Smooth muscle cell (in vitro differentiated cells): ENCODE measurements at regions not wholly inside any gene's neighbourhood (a gene's known extent, or its start where the extent isn't known, plus 50 kb on each side); places are given as distances from the start of the nearest gene placed in this dataset.

Experiments used
- DNase-seq: peaks from one replicate; lab custom pipeline; 2025; ENCODE audit not compliant: unreplicated experiment; lab: John Stamatoyannopoulos, UW
- H2AFZ ChIP-seq: fragments of 200-600 bp; sonication (generic); 2 replicates; pipeline ENCODE4 v1.6.0; 2016; ENCODE audit warnings: antibody characterized with exemption, low read depth, mild to moderate bottlenecking
- H3F3A ChIP-seq: fragments of 200-600 bp; sonication (generic); 2 replicates; pipeline ENCODE4 v1.6.0; 2017; ENCODE audit warnings: antibody characterized with exemption, low read depth
- H3K27ac ChIP-seq: fragments of 200-600 bp; sonication (generic); 2 replicates; pipeline ENCODE4 v1.5.1; 2016; ENCODE audit warnings: low read depth, mild to moderate bottlenecking
- H3K27me3 ChIP-seq: fragments of 200-600 bp; sonication (generic); 2 replicates; pipeline ENCODE4 v1.6.1; 2016; ENCODE audit warnings: low read depth, mild to moderate bottlenecking
- H3K36me3 ChIP-seq: fragments of 200-600 bp; sonication (generic); 2 replicates; pipeline ENCODE4 v1.5.1; 2016; ENCODE audit warnings: low read depth
- H3K4me1 ChIP-seq: fragments of 200-600 bp; sonication (generic); 2 replicates; pipeline ENCODE4 v1.5.1; 2016; ENCODE audit warnings: low read depth
- H3K4me2 ChIP-seq: fragments of 200-600 bp; sonication (generic); 2 replicates; pipeline ENCODE4 v1.6.0; 2016; ENCODE audit warnings: mild to moderate bottlenecking
- H3K4me3 ChIP-seq: fragments of 200-600 bp; sonication (generic); 2 replicates; pipeline ENCODE4 v1.5.1; 2016; ENCODE audit warnings: mild to moderate bottlenecking
- H3K79me2 ChIP-seq: fragments of 200-600 bp; sonication (generic); 2 replicates; pipeline ENCODE4 v1.6.0; 2016; ENCODE audit warnings: low read depth, mild to moderate bottlenecking
- H3K9ac ChIP-seq: fragments of 200-600 bp; sonication (generic); 2 replicates; pipeline ENCODE4 v1.6.0; 2016; ENCODE audit warnings: low read depth
- H3K9me3 ChIP-seq: fragments of 200-600 bp; sonication (generic); replicated peaks from 2 replicates; pipeline ENCODE4 v1.5.1; 2016; ENCODE audit warnings: low read depth
- H4K20me1 ChIP-seq: fragments of 200-600 bp; sonication (generic); 2 replicates; pipeline ENCODE4 v1.6.0; 2016; ENCODE audit warnings: low read depth
- CTCF ChIP-seq: fragments of 200-600 bp; sonication (generic); IDR thresholded peaks from 2 replicates; pipeline ENCODE4 v1.5.1; 2017; ENCODE audit warnings: borderline replicate concordance, mild to moderate bottlenecking, antibody characterized with exemption; ENCODE audit not compliant: insufficient read depth, poor library complexity, severe bottlenecking
- WGBS: methylation state at CpG from one replicate; pipeline ENCODE4 v1.1.7; 2016; ENCODE audit warnings: low lambda C conversion rate; 5-methylcytosine and 5-hydroxymethylcytosine counted together

DNA sequence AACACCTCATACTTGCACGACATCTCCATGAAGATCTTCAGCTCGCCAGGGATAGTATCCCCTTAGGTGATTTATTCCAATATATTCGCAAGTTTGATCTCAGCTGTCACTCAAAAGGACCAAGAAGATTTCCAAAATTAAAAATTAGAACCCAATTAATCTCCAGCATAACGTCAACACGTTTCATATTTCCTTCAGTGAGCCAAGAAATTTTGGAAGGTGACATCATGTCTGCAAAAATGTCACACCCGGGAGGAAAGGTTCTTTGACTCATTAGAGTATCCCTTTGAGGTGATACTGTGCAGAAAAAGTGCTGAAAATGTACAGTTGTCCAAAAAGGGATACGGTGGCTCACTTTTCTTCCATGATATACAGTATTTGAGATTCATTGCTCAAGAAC is 569.6 kb downstream of the EFNB2 start:
- H3K4me2 ChIP-seq, result no peak overlapping the region
- no peak for TF ChIP-seq CTCF
- H3K4me1 ChIP-seq, result no peaks in the 10 kb centered on the region
- 83% methylated on average over 7 of the region's 7 CpGs for WGBS
- no peak for DNase-seq
- H3K36me3 ChIP-seq, result no peaks in the 10 kb centered on the region
- H3K9me3 ChIP-seq, result no peaks in the 10 kb centered on the region
- no peaks in the 10 kb centered on the region for H3K79me2 ChIP-seq
- H3F3A ChIP-seq, result no peaks in the 10 kb centered on the region
- no peaks in the 10 kb centered on the region for H4K20me1 ChIP-seq
- H2AFZ ChIP-seq, result no peak overlapping the region
- H3K9ac ChIP-seq, result no peak overlapping the region
- H3K27ac ChIP-seq, result no peak overlapping the region
- H3K27me3 ChIP-seq, result no peaks in the 10 kb centered on the region
- no peak overlapping the region for H3K4me3 ChIP-seq

DNA sequence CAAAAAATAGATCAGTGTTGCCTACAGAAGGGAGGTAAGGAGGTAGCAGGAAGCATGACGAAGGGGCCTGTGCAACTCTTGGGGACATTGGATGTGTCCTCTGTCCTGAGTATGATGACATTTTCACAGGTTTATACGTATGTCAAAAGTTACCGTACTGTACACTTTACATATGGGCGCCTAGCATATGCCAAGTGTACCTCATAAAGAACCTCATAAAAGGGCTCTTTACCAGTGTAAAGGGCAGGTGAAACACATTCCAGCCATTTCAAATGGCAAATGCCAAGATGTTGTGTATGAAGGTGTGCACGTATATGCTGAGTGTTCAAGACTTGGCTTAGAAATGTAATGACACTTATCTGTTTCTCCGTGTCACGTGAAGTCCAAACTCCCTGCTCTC is 573.4 kb downstream of the EFNB2 start:
- H4K20me1 ChIP-seq, result no peaks in the 10 kb centered on the region
- no peak for TF ChIP-seq CTCF
- no peak overlapping the region for H3K4me3 ChIP-seq
- no peak overlapping the region for H3K4me2 ChIP-seq
- no peaks in the 10 kb centered on the region for H3F3A ChIP-seq
- no peak overlapping the region for H2AFZ ChIP-seq
- H3K9me3 ChIP-seq, result no peaks in the 10 kb centered on the region
- H3K27me3 ChIP-seq, result no peaks in the 10 kb centered on the region
- 99% methylated on average over 7 of the region's 7 CpGs for WGBS
- H3K9ac ChIP-seq, result no peak overlapping the region
- DNase-seq, result no peak
- no peak overlapping the region for H3K27ac ChIP-seq
- H3K36me3 ChIP-seq, result no peaks in the 10 kb centered on the region
- H3K4me1 ChIP-seq, result no peaks in the 10 kb centered on the region
- no peaks in the 10 kb centered on the region for H3K79me2 ChIP-seq

GRCh38 chr13:105961438-105961837 is 574.0 kb downstream of the EFNB2 start:
- no peak overlapping the region for H3K27ac ChIP-seq
- TF ChIP-seq CTCF, result no peak
- WGBS, result 65% methylated on average over 5 of the region's 5 CpGs
- no peaks in the 10 kb centered on the region for H3K27me3 ChIP-seq
- no peaks in the 10 kb centered on the region for H3K9me3 ChIP-seq
- no peak overlapping the region for H3K9ac ChIP-seq
- H3F3A ChIP-seq, result no peaks in the 10 kb centered on the region
- H3K79me2 ChIP-seq, result no peaks in the 10 kb centered on the region
- H3K4me3 ChIP-seq, result no peak overlapping the region
- H3K4me1 ChIP-seq, result no peaks in the 10 kb centered on the region
- H3K36me3 ChIP-seq, result no peaks in the 10 kb centered on the region
- no peak for DNase-seq
- no peaks in the 10 kb centered on the region for H4K20me1 ChIP-seq
- no peak overlapping the region for H2AFZ ChIP-seq
- no peak overlapping the region for H3K4me2 ChIP-seq

DNA sequence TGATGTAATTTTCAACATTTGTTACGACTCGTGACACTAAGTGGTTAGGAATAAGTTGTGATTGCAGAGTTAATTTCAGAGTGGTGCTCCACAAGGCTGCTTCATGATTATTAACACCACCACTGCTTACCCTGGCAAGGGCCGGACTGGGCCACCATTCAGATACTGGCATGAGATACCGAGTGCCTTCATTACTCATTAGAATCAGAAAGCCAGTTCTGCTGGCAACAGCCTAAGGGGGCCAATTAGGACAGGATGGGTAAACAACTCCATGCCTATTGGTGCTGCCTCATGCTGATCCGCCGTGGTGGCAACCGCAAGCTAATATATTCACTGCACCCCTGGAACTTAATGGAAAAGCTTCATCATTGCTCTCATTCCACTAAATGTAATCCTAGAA is 575.1 kb downstream of the EFNB2 start:
- H3K4me3 ChIP-seq, result no peak overlapping the region
- DNase-seq, result no peak
- H3K4me1 ChIP-seq, result no peaks in the 10 kb centered on the region
- H3K36me3 ChIP-seq, result no peaks in the 10 kb centered on the region
- H4K20me1 ChIP-seq, result no peaks in the 10 kb centered on the region
- H3K9me3 ChIP-seq, result no peaks in the 10 kb centered on the region
- H3K79me2 ChIP-seq, result no peaks in the 10 kb centered on the region
- H3K27me3 ChIP-seq, result no peaks in the 10 kb centered on the region
- H2AFZ ChIP-seq, result no peak overlapping the region
- H3F3A ChIP-seq, result no peaks in the 10 kb centered on the region
- 97% methylated on average over 7 of the region's 7 CpGs for WGBS
- H3K27ac ChIP-seq, result no peak overlapping the region
- no peak overlapping the region for H3K9ac ChIP-seq
- H3K4me2 ChIP-seq, result no peak overlapping the region
- no peak for TF ChIP-seq CTCF
